ENCODE measurements at regions not wholly inside any gene's neighbourhood (a gene's known extent, or its start where the extent isn't known, plus 50 kb on each side); places are given as distances from the start of the nearest gene placed in this dataset.

DNA sequence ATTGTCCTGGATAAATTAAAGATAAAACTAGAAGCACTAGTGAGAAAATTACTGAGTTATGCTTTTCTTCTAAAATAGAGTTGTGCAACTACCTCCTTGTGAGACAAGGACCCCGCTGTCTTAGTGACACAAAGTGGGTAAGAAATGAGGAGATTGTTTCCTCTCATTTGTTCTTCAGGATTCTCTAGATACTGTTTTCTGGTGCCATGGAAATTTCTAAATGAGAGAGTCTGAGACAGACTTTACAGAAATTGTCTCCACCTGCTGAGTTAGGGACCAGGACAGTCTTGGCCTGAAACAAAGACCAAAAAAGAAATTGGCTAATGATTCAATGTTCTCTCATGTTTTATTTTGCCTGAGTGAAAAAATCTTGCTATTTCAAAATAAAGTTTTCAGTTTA, 427.5 kb downstream of the TUSC7 start:
- in situ Hi-C loops (cut with MboI) (no loop called here), intact Hi-C loops (cut with micrococcal nuclease) (no loop called here)
- FAIRE-seq (no peak), DNase-seq (ENCODE audit: extremely low read depth in 1 of 4, low spot score in 3 of 4) (no peak), ATAC-seq (no peak)
- H3K4me2 ChIP-seq (ENCODE audit: insufficient read depth, low read length) = no peak overlapping the region
- no peaks in the 10 kb centered on the region for H3K79me2 ChIP-seq (ENCODE audit: control insufficient read depth, insufficient read depth, low read length)
- no peak overlapping the region for H3K9ac ChIP-seq (ENCODE audit: insufficient read depth in 1 of 2, low read depth in 2 of 2, low read length in 2 of 2)
- H3K27me3 ChIP-seq (ENCODE audit: control insufficient read depth in 2 of 2, insufficient read depth in 2 of 2, low read length in 2 of 2) = no peaks in the 10 kb centered on the region
- no peaks in the 10 kb centered on the region for H3K4me1 ChIP-seq (replicated peaks in 1 of 2; ENCODE audit: control insufficient read depth in 2 of 2, insufficient read depth in 2 of 2, low read length in 2 of 2)
- ChIA-PET POLR2A (no interaction called here), CTCF (ENCODE audit: low intra/inter-chr PET ratio) (no interaction called here)
- no peaks in the 10 kb centered on the region for H3K36me3 ChIP-seq (ENCODE audit: control insufficient read depth, insufficient read depth, low read length)
- BruUV-seq (replicated peaks) = no TSS peak
- H3K27ac ChIP-seq (ENCODE audit: extremely low read depth, low read depth, low read length) = no peak overlapping the region
- no peaks in the 10 kb centered on the region for H3K9me1 ChIP-seq (ENCODE audit: control insufficient read depth, insufficient read depth, low read length)
- no peak overlapping the region for H3K4me3 ChIP-seq
- WGBS (ENCODE audit: insufficient coverage, low coverage, missing lambda C conversion rate) = 0% methylated on average over 1 of the region's 1 CpG
- H4K20me1 ChIP-seq (replicated peaks; ENCODE audit: control insufficient read depth, insufficient read depth, low read length) = no peaks in the 10 kb centered on the region
- H2AFZ ChIP-seq (ENCODE audit: low read depth, low read length) = no peak overlapping the region
- H3K9me3 ChIP-seq (replicated peaks; ENCODE audit: control insufficient read depth, insufficient read depth, low read depth, low read length) = no peaks in the 10 kb centered on the region
- TF ChIP-seq FOXJ2 (tag; IDR thresholded peaks at IDR 0.05) = no peak
- no peak for TF ChIP-seq HMGXB4 (CRISPR knock-in tag; IDR thresholded peaks at IDR 0.05)
- TF ChIP-seq ZNF384 (IDR thresholded peaks at IDR 0.05; ENCODE audit: low read depth, low read length) = no peak
- no peak for TF ChIP-seq TCF7L2 (IDR thresholded peaks at IDR 0.05; ENCODE audit: low read depth, low read length)
- TF ChIP-seq, protein P1, sequence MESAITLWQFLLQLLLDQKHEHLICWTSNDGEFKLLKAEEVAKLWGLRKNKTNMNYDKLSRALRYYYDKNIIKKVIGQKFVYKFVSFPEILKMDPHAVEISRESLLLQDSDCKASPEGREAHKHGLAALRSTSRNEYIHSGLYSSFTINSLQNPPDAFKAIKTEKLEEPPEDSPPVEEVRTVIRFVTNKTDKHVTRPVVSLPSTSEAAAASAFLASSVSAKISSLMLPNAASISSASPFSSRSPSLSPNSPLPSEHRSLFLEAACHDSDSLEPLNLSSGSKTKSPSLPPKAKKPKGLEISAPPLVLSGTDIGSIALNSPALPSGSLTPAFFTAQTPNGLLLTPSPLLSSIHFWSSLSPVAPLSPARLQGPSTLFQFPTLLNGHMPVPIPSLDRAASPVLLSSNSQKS (CRISPR knock-in tag; IDR thresholded peaks at IDR 0.05) = no peak
- no peak for TF ChIP-seq KDM2B (CRISPR knock-in tag; IDR thresholded peaks at IDR 0.05)
- TF ChIP-seq ZNF146 (CRISPR knock-in tag; IDR thresholded peaks at IDR 0.05; ENCODE audit: unreplicated experiment) = no peak
- no peak for TF ChIP-seq MXI1 (IDR thresholded peaks at IDR 0.05; ENCODE audit: low read depth, low read length)
- TF ChIP-seq, protein P2, sequence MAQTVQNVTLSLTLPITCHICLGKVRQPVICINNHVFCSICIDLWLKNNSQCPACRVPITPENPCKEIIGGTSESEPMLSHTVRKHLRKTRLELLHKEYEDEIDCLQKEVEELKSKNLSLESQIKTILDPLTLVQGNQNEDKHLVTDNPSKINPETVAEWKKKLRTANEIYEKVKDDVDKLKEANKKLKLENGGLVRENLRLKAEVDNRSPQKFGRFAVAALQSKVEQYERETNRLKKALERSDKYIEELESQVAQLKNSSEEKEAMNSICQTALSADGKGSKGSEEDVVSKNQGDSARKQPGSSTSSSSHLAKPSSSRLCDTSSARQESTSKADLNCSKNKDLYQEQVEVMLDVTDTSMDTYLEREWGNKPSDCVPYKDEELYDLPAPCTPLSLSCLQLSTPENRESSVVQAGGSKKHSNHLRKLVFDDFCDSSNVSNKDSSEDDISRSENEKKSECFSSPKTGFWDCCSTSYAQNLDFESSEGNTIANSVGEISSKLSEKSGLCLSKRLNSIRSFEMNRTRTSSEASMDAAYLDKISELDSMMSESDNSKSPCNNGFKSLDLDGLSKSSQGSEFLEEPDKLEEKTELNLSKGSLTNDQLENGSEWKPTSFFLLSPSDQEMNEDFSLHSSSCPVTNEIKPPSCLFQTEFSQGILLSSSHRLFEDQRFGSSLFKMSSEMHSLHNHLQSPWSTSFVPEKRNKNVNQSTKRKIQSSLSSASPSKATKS (CRISPR knock-in tag; IDR thresholded peaks at IDR 0.05) = no peak
- no peak for TF ChIP-seq GABPA (tag; conservative IDR thresholded peaks at IDR 0.05; ENCODE audit: low read depth)
- TF ChIP-seq FOXP1 (CRISPR knock-in tag; IDR thresholded peaks at IDR 0.05) = no peak
- no peak for TF ChIP-seq MCM3 (IDR thresholded peaks at IDR 0.05)
- TF ChIP-seq TFAM (CRISPR knock-in tag; conservative IDR thresholded peaks at IDR 0.05) = no peak
- no peak for TF ChIP-seq ZHX1 (conservative IDR thresholded peaks at IDR 0.05; ENCODE audit: low read length)
- TF ChIP-seq XRCC5 (IDR thresholded peaks at IDR 0.05; ENCODE audit: low read depth, low read length) = no peak
- TF ChIP-seq ZNF507 (tag; conservative IDR thresholded peaks at IDR 0.05) = no peak
- TF ChIP-seq ETV6 (IDR thresholded peaks at IDR 0.05; ENCODE audit: borderline replicate concordance in 1 of 2, low read depth in 2 of 2, low read length in 1 of 2) = no peak
- TF ChIP-seq ETV6 (CRISPR knock-in tag; IDR thresholded peaks at IDR 0.05; ENCODE audit: borderline replicate concordance) = no peak

All from K562 (cell line).